ENCODE measurements at regions not wholly inside any gene's neighbourhood (a gene's known extent, or its start where the extent isn't known, plus 50 kb on each side); places are given as distances from the start of the nearest gene placed in this dataset.
"Not testable (repeated sequence)": the region's sequence is repeated elsewhere in the genome, so short reads cannot be mapped to it uniquely, and the experiment has no call there.

- WGBS, result 79% methylated on average over 2 of the region's 2 CpGs
- no peaks in the 10 kb centered on the region for H3K4me1 ChIP-seq (replicated peaks)
- intact Hi-C loops (cut with DNase I), result no loop called here
- TF ChIP-seq POLR2AphosphoS5 (IDR thresholded peaks at IDR 0.05) (no peak), CTCF (IDR thresholded peaks at IDR 0.05) (no peak), POLR2A (IDR thresholded peaks at IDR 0.05) (no peak)
- no peaks in the 10 kb centered on the region for H3K9me3 ChIP-seq
- no peak overlapping the region for H3K4me3 ChIP-seq
- DNase-seq (ENCODE audit: low spot score), result no peak
- no peaks in the 10 kb centered on the region for H3K36me3 ChIP-seq
- H3K27ac ChIP-seq, result no peak overlapping the region
- no peaks in the 10 kb centered on the region for H3K27me3 ChIP-seq (replicated peaks; ENCODE audit: insufficient read depth)
These were observed 362.9 kb downstream of the SMOC2 start for GRCh38 chr6:168803874-168804273.

- 62% methylated on average over 5 of the region's 5 CpGs for WGBS
- H3K4me3 ChIP-seq, result no peak overlapping the region
- intact Hi-C loops (cut with DNase I), result no loop called here
- no peak for TF ChIP-seq CTCF (IDR thresholded peaks at IDR 0.05)
- no peak overlapping the region for H3K27ac ChIP-seq
- no peaks in the 10 kb centered on the region for H3K36me3 ChIP-seq
- H3K27me3 ChIP-seq (replicated peaks; ENCODE audit: insufficient read depth), result no peaks in the 10 kb centered on the region
- DNase-seq (ENCODE audit: low spot score), result no peak
- no peaks in the 10 kb centered on the region for H3K9me3 ChIP-seq
- H3K4me1 ChIP-seq (replicated peaks), result no peaks in the 10 kb centered on the region
These were observed 358.1 kb downstream of the SMOC2 start for GRCh38 chr6:168799067-168799466.

GRCh38 chr6:168796106-168796505, 355.1 kb downstream of the SMOC2 start:
- no peaks in the 10 kb centered on the region for H3K27me3 ChIP-seq (replicated peaks; ENCODE audit: insufficient read depth)
- no peaks in the 10 kb centered on the region for H3K4me1 ChIP-seq (replicated peaks)
- intact Hi-C loops (cut with DNase I), result no loop called here
- WGBS, result 89% methylated on average over 8 of the region's 8 CpGs
- TF ChIP-seq POLR2AphosphoS5 (IDR thresholded peaks at IDR 0.05), result no peak
- no peak for TF ChIP-seq POLR2A (IDR thresholded peaks at IDR 0.05)
- TF ChIP-seq CTCF (IDR thresholded peaks at IDR 0.05), result no peak
- no peak for DNase-seq (ENCODE audit: low spot score)
- no peaks in the 10 kb centered on the region for H3K36me3 ChIP-seq
- no peak overlapping the region for H3K27ac ChIP-seq
- no peaks in the 10 kb centered on the region for H3K9me3 ChIP-seq
- H3K4me3 ChIP-seq, result no peak overlapping the region

- H3K36me3 ChIP-seq; H3K4me1 ChIP-seq (replicated peaks); intact Hi-C loops (cut with DNase I); H3K9me3 ChIP-seq; DNase-seq (ENCODE audit: low spot score); H3K4me3 ChIP-seq; H3K27ac ChIP-seq; H3K27me3 ChIP-seq (replicated peaks; ENCODE audit: insufficient read depth): not testable (repeated sequence)
- 93% methylated on average over 6 of the region's 12 CpGs for WGBS
These were observed 354.6 kb downstream of the SMOC2 start for GRCh38 chr6:168795611-168796010.

- 92% methylated on average over 12 of the region's 12 CpGs for WGBS
- no peak for TF ChIP-seq CTCF (IDR thresholded peaks at IDR 0.05)
- TF ChIP-seq POLR2A (IDR thresholded peaks at IDR 0.05), result no peak
- no peak for TF ChIP-seq POLR2AphosphoS5 (IDR thresholded peaks at IDR 0.05)
- Histone ChIP-seq H3K27me3 (replicated peaks; ENCODE audit: insufficient read depth) (no peaks in the 10 kb centered on the region), H3K27ac (no peak overlapping the region), H3K4me3 (no peak overlapping the region), H3K4me1 (replicated peaks) (no peaks in the 10 kb centered on the region), H3K36me3 (no peaks in the 10 kb centered on the region), H3K9me3 (no peaks in the 10 kb centered on the region)
- intact Hi-C loops (cut with DNase I), result no loop called here
- no peak for DNase-seq (ENCODE audit: low spot score)
These were observed 353.5 kb downstream of the SMOC2 start for GRCh38 chr6:168794491-168794890.
